ENCODE measurements at regions not wholly inside any gene's neighbourhood (a gene's known extent, or its start where the extent isn't known, plus 50 kb on each side); places are given as distances from the start of the nearest gene placed in this dataset.
"Not testable (repeated sequence)": the region's sequence is repeated elsewhere in the genome, so short reads cannot be mapped to it uniquely, and the experiment has no call there.

DNA sequence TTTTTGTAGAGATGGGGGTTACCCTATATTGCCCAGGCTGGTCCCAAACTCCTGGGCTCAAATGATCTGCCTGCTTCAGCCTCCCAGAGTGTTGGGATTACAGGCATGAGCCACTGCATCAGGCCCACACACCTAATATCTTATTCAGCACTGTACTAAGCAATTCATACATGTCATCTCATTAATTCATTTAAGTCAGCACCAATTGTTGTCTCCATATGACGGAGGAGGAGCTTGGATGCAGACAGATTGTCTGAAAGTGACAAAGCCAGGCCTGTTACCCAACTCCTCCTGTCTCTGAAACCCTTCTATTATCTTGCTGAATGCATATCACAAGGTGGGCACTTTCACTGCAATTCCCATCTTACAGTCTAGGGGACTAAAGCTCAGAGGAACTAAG is 57.5 kb upstream of the ALX4 start:
- TF ChIP-seq CTCF (IDR thresholded peaks at IDR 0.05): no peak
- H3K4me3 ChIP-seq: no peak overlapping the region
- H3K36me3 ChIP-seq: no peaks in the 10 kb centered on the region
- H3K27ac ChIP-seq: no peak overlapping the region
- DNase-seq (ENCODE audit: low spot score): no peak
- H3K27me3 ChIP-seq: no peaks in the 10 kb centered on the region
- H3K4me1 ChIP-seq: no peaks in the 10 kb centered on the region
- H3K9me3 ChIP-seq: peaks cover 0 to 11% of the 10 kb centered on the region in 2 donors

GRCh38 chr11:44368886-44369285 is 58.9 kb upstream of the ALX4 start:
- DNase-seq (ENCODE audit: low spot score): no peak
- Histone ChIP-seq H3K4me3 (no peak overlapping the region), H3K36me3 (no peaks in the 10 kb centered on the region), H3K9me3 (peaks cover 0 to 4% of the 10 kb centered on the region in 2 donors), H3K27ac (no peak overlapping the region), H3K4me1 (no peaks in the 10 kb centered on the region), H3K27me3 (no peaks in the 10 kb centered on the region)
- TF ChIP-seq CTCF (IDR thresholded peaks at IDR 0.05): no peak

- DNase-seq (ENCODE audit: low spot score); H3K9me3 ChIP-seq; H3K36me3 ChIP-seq; H3K27me3 ChIP-seq; H3K4me3 ChIP-seq; H3K4me1 ChIP-seq; H3K27ac ChIP-seq: not testable (repeated sequence)
Observed at GRCh38 chr11:44371042-44371441, 61.1 kb upstream of the ALX4 start.

DNA sequence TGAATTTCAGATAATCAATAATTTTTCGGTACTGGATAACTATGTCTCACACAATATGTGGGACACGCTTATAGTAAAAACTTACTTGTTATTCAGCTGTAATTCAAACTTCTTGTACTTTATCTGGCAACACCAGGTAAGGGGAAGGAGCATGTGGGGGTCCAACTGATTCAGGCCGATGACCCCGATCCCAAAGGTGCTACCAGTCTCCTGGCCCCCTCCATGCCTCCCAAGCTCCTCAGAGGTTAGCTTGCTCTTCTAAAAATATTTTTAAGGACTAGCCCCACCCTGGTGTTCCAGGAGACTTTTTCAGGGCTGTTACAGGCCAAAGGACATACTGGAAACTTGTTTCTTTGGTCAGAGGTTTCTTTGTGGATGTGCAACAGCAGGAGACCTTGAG is 61.8 kb upstream of the ALX4 start:
- H3K27ac ChIP-seq: no peak overlapping the region
- H3K27me3 ChIP-seq: no peaks in the 10 kb centered on the region
- no peak overlapping the region for H3K4me3 ChIP-seq
- no peaks in the 10 kb centered on the region for H3K4me1 ChIP-seq
- no peaks in the 10 kb centered on the region for H3K9me3 ChIP-seq
- no peak for DNase-seq (ENCODE audit: low spot score)
- no peaks in the 10 kb centered on the region for H3K36me3 ChIP-seq
- TF ChIP-seq CTCF (IDR thresholded peaks at IDR 0.05): no peak

- H3K9me3 ChIP-seq: peaks cover 0 to 9% of the 10 kb centered on the region in 2 donors
- TF ChIP-seq CTCF (IDR thresholded peaks at IDR 0.05): no peak
- no peaks in the 10 kb centered on the region for H3K4me1 ChIP-seq
- H3K27me3 ChIP-seq: no peaks in the 10 kb centered on the region
- H3K27ac ChIP-seq: no peak overlapping the region
- no peak overlapping the region for H3K4me3 ChIP-seq
- DNase-seq (ENCODE audit: low spot score): no peak
- H3K36me3 ChIP-seq: no peaks in the 10 kb centered on the region
Observed at GRCh38 chr11:44372989-44373388, 63.0 kb upstream of the ALX4 start.

GRCh38 chr11:44374001-44374400 is 64.1 kb upstream of the ALX4 start:
- no peak for DNase-seq (ENCODE audit: low spot score)
- H3K27me3 ChIP-seq: no peaks in the 10 kb centered on the region
- no peaks in the 10 kb centered on the region for H3K4me1 ChIP-seq
- H3K36me3 ChIP-seq: no peaks in the 10 kb centered on the region
- H3K4me3 ChIP-seq: no peak overlapping the region
- no peak for TF ChIP-seq CTCF (IDR thresholded peaks at IDR 0.05)
- H3K27ac ChIP-seq: no peak overlapping the region
- H3K9me3 ChIP-seq: peaks cover 0 to 9% of the 10 kb centered on the region in 2 donors
